GM23338 (cell line): ENCODE measurements at regions not wholly inside any gene's neighbourhood (a gene's known extent, or its start where the extent isn't known, plus 50 kb on each side); places are given as distances from the start of the nearest gene placed in this dataset.

ENCODE experiments used
- ATAC-seq: fragments of 200-7000 bp; cut with Tn5 transposase; 3 replicates; pipeline ENCODE4 v1.9.1; 2020
- DNase-seq: peaks from one replicate; pipeline ENCODE4 v3.0.0-alpha.2; 2015; ENCODE audit warnings: low spot score
- H2AFZ ChIP-seq: fragments of 200-600 bp; sonication (generic); 2 replicates; pipeline ENCODE4 v1.8.0; 2016; ENCODE audit warnings: antibody characterized with exemption, mild to moderate bottlenecking, moderate library complexity
- H3F3A ChIP-seq: fragments of 200-600 bp; sonication (generic); replicated peaks from 2 replicates; pipeline ENCODE4 v1.8.0; 2017; ENCODE audit warnings: antibody characterized with exemption, mixed run types, low read depth
- H3K27ac ChIP-seq: fragments of 200-600 bp; sonication (generic); 2 replicates; pipeline ENCODE4 v1.6.1; 2016; ENCODE audit warnings: low read depth
- H3K27me3 ChIP-seq: fragments of 200-600 bp; sonication (generic); 2 replicates; pipeline ENCODE4 v1.8.0; 2016; ENCODE audit warnings: mild to moderate bottlenecking, mixed run types, moderate library complexity; ENCODE audit not compliant: insufficient read depth
- H3K36me3 ChIP-seq: fragments of 200-600 bp; sonication (generic); 2 replicates; pipeline ENCODE4 v1.8.0; 2016; ENCODE audit warnings: mild to moderate bottlenecking; ENCODE audit not compliant: insufficient read depth
- H3K4me1 ChIP-seq: fragments of 200-600 bp; sonication (generic); 2 replicates; pipeline ENCODE4 v1.8.0; 2016; ENCODE audit warnings: mild to moderate bottlenecking, moderate library complexity; ENCODE audit not compliant: insufficient read depth
- H3K4me2 ChIP-seq: fragments of 200-600 bp; sonication (generic); 2 replicates; pipeline ENCODE4 v1.7.1; 2017; ENCODE audit warnings: mixed run types
- H3K4me3 ChIP-seq: fragments of 200-600 bp; sonication (generic); 2 replicates; pipeline ENCODE4 v1.6.1; 2016; ENCODE audit warnings: mixed run types
- H3K79me2 ChIP-seq: fragments of 200-600 bp; sonication (generic); replicated peaks from 2 replicates; pipeline ENCODE4 v1.8.0; 2017; ENCODE audit warnings: mild to moderate bottlenecking; ENCODE audit not compliant: insufficient read depth
- H3K9me2 ChIP-seq: fragments of 200-600 bp; sonication (generic); 2 replicates; pipeline ENCODE4 v1.8.0; 2017; ENCODE audit not compliant: insufficient read depth
- H4K20me1 ChIP-seq: fragments of 200-600 bp; sonication (generic); replicated peaks from 2 replicates; pipeline ENCODE4 v1.8.0; 2017; ENCODE audit warnings: mild to moderate bottlenecking; ENCODE audit not compliant: insufficient read depth
- H3K27ac Mint-ChIP-seq: 2 replicates; pipeline ENCODE4 v1.8.0; 2020; ENCODE audit warnings: inconsistent platforms, mild to moderate bottlenecking, moderate library complexity, mixed read lengths
- H3K27me3 Mint-ChIP-seq: 3 replicates; pipeline ENCODE4 v1.8.0; 2022; ENCODE audit warnings: low read depth, mild to moderate bottlenecking, moderate library complexity, mixed read lengths, inconsistent platforms; ENCODE audit not compliant: insufficient read depth, poor library complexity
- H3K36me3 Mint-ChIP-seq: 3 replicates; pipeline ENCODE4 v1.8.0; 2021; ENCODE audit warnings: low read depth, mild to moderate bottlenecking, inconsistent platforms, moderate library complexity, mixed read lengths
- H3K4me1 Mint-ChIP-seq: 3 replicates; pipeline ENCODE4 v1.8.0; 2020; ENCODE audit warnings: mild to moderate bottlenecking, inconsistent platforms, mixed read lengths
- H3K4me3 Mint-ChIP-seq: 3 replicates; pipeline ENCODE4 v1.8.0; 2021; ENCODE audit warnings: moderate library complexity, mild to moderate bottlenecking, inconsistent platforms, mixed read lengths
- H3K9me3 Mint-ChIP-seq: 3 replicates; pipeline ENCODE4 v1.8.0; 2020; ENCODE audit warnings: moderate library complexity, mild to moderate bottlenecking, inconsistent platforms, mixed read lengths
- CREB1 ChIP-seq: fragments of 250-450 bp; sonication (Bioruptor Pico); IDR thresholded peaks from 2 replicates; pipeline ENCODE4 v1.5.0; 2020; ENCODE audit warnings: low read depth, mild to moderate bottlenecking, moderate library complexity
- EZH2 ChIP-seq: fragments of 200-600 bp; sonication (generic); IDR thresholded peaks from one replicate; pipeline ENCODE4 v1.8.0; 2017; ENCODE audit warnings: antibody characterized with exemption, mild to moderate bottlenecking, low read depth; ENCODE audit not compliant: unreplicated experiment
- EZH2phosphoT487 ChIP-seq: fragments of 200-600 bp; sonication (generic); IDR thresholded peaks from one replicate; pipeline ENCODE4 v1.8.1; 2018; ENCODE audit warnings: antibody characterized with exemption; ENCODE audit not compliant: unreplicated experiment
- JUNB ChIP-seq: IDR thresholded peaks from one replicate; pipeline ENCODE4 v1.6.1; 2016; ENCODE audit warnings: antibody characterized with exemption; ENCODE audit not compliant: unreplicated experiment
- NANOG ChIP-seq: IDR thresholded peaks from 2 replicates; pipeline ENCODE4 v1.6.1; 2016; ENCODE audit warnings: antibody characterized with exemption, borderline replicate concordance
- POLR2AphosphoS5 ChIP-seq: IDR thresholded peaks from 2 replicates; pipeline ENCODE4 v1.6.1; 2016; ENCODE audit warnings: antibody characterized with exemption, low read depth
- STAT1 ChIP-seq: IDR thresholded peaks from one replicate; pipeline ENCODE4 v1.6.1; 2016; ENCODE audit warnings: antibody characterized with exemption; ENCODE audit not compliant: unreplicated experiment
- ZNF114 ChIP-seq: fragments of 250-450 bp; sonication (Bioruptor Pico); IDR thresholded peaks from 2 replicates; pipeline ENCODE4 v1.5.0; 2020; ENCODE audit warnings: mild to moderate bottlenecking, moderate library complexity
- ZNF331 ChIP-seq: fragments of 250-450 bp; sonication (Bioruptor Pico); IDR thresholded peaks from 2 replicates; pipeline ENCODE4 v1.5.0; 2020; ENCODE audit warnings: low read depth, mild to moderate bottlenecking, moderate library complexity
- TF ChIP-seq, protein P1 (sequence below): IDR thresholded peaks from one replicate; pipeline ENCODE4 v1.6.1; 2018; ENCODE audit warnings: antibody characterized with exemption; ENCODE audit not compliant: unreplicated experiment
- TF ChIP-seq, protein P2 (sequence below): IDR thresholded peaks from 2 replicates; pipeline ENCODE4 v1.6.1; 2016; ENCODE audit warnings: antibody characterized with exemption
- TF ChIP-seq, protein P3 (sequence below): fragments of 250-450 bp; sonication (Bioruptor Pico); IDR thresholded peaks from 2 replicates; pipeline ENCODE4 v1.5.0; 2020; ENCODE audit warnings: mild to moderate bottlenecking, moderate library complexity
- TF ChIP-seq, protein P4 (sequence below), 2 experiments: fragments of 200-600 bp in 1 of 2; sonication (generic) in 1 of 2; conservative IDR thresholded peaks; 2 replicates each; pipeline versions ENCODE4 v1.5.1 to v1.6.1; 2016 to 2017; ENCODE audit warnings: antibody characterized with exemption in 2 of 2, low read depth in 2 of 2, mild to moderate bottlenecking in 2 of 2, moderate library complexity in 1 of 2

DNA sequence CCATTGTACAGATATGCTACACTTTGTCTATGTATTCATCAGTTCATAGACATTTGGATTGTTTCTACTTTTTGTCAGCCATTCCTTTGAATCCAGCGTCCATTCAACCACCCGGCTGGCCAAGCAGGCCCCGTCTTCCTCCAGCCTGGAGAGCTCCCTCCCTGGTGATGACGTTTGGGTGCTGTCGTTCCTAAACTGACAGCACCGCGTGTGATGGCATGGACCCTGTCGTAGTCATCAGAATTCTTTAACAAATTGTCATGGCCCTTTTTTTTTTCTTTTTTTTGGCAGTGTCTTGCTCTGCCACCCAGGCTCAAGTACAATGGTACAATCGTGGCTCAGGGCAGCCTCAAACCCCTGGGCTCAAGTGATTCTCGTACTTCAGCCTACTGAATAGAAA, 138.6 kb upstream of the ERRFI1 start:
- peaks cover 8% of the 10 kb centered on the region; the same call in 1 of the 2 replicates for H3K9me2 ChIP-seq
- H3K4me1 ChIP-seq: peaks cover 25% of the 10 kb centered on the region
- Mint-ChIP-seq H3K4me1 (peaks cover 33% of the 10 kb centered on the region), H3K4me3 (no peak overlapping the region; the same call in 2 of the 3 replicates), H3K36me3 (peaks cover 3% of the 10 kb centered on the region), H3K27me3 (peaks cover 18% of the 10 kb centered on the region), H3K9me3 (no peaks in the 10 kb centered on the region; the same call in 2 of the 3 replicates), H3K27ac (no peak overlapping the region)
- ATAC-seq (no peak), DNase-seq (no peak)
- no peak overlapping the region for H3K4me3 ChIP-seq
- TF ChIP-seq ZNF331 (CRISPR knock-in tag) (no peak), JUNB (no peak), ZNF114 (CRISPR knock-in tag) (no peak), EZH2phosphoT487 (no peak), STAT1 (no peak), POLR2AphosphoS5 (no peak), CREB1 (no peak), NANOG (no peak), EZH2 (no peak)
- TF ChIP-seq, protein P1, sequence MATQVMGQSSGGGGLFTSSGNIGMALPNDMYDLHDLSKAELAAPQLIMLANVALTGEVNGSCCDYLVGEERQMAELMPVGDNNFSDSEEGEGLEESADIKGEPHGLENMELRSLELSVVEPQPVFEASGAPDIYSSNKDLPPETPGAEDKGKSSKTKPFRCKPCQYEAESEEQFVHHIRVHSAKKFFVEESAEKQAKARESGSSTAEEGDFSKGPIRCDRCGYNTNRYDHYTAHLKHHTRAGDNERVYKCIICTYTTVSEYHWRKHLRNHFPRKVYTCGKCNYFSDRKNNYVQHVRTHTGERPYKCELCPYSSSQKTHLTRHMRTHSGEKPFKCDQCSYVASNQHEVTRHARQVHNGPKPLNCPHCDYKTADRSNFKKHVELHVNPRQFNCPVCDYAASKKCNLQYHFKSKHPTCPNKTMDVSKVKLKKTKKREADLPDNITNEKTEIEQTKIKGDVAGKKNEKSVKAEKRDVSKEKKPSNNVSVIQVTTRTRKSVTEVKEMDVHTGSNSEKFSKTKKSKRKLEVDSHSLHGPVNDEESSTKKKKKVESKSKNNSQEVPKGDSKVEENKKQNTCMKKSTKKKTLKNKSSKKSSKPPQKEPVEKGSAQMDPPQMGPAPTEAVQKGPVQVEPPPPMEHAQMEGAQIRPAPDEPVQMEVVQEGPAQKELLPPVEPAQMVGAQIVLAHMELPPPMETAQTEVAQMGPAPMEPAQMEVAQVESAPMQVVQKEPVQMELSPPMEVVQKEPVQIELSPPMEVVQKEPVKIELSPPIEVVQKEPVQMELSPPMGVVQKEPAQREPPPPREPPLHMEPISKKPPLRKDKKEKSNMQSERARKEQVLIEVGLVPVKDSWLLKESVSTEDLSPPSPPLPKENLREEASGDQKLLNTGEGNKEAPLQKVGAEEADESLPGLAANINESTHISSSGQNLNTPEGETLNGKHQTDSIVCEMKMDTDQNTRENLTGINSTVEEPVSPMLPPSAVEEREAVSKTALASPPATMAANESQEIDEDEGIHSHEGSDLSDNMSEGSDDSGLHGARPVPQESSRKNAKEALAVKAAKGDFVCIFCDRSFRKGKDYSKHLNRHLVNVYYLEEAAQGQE: no peak
- TF ChIP-seq, protein P2, sequence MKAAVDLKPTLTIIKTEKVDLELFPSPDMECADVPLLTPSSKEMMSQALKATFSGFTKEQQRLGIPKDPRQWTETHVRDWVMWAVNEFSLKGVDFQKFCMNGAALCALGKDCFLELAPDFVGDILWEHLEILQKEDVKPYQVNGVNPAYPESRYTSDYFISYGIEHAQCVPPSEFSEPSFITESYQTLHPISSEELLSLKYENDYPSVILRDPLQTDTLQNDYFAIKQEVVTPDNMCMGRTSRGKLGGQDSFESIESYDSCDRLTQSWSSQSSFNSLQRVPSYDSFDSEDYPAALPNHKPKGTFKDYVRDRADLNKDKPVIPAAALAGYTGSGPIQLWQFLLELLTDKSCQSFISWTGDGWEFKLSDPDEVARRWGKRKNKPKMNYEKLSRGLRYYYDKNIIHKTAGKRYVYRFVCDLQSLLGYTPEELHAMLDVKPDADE: no peak
- TF ChIP-seq, protein P3, sequence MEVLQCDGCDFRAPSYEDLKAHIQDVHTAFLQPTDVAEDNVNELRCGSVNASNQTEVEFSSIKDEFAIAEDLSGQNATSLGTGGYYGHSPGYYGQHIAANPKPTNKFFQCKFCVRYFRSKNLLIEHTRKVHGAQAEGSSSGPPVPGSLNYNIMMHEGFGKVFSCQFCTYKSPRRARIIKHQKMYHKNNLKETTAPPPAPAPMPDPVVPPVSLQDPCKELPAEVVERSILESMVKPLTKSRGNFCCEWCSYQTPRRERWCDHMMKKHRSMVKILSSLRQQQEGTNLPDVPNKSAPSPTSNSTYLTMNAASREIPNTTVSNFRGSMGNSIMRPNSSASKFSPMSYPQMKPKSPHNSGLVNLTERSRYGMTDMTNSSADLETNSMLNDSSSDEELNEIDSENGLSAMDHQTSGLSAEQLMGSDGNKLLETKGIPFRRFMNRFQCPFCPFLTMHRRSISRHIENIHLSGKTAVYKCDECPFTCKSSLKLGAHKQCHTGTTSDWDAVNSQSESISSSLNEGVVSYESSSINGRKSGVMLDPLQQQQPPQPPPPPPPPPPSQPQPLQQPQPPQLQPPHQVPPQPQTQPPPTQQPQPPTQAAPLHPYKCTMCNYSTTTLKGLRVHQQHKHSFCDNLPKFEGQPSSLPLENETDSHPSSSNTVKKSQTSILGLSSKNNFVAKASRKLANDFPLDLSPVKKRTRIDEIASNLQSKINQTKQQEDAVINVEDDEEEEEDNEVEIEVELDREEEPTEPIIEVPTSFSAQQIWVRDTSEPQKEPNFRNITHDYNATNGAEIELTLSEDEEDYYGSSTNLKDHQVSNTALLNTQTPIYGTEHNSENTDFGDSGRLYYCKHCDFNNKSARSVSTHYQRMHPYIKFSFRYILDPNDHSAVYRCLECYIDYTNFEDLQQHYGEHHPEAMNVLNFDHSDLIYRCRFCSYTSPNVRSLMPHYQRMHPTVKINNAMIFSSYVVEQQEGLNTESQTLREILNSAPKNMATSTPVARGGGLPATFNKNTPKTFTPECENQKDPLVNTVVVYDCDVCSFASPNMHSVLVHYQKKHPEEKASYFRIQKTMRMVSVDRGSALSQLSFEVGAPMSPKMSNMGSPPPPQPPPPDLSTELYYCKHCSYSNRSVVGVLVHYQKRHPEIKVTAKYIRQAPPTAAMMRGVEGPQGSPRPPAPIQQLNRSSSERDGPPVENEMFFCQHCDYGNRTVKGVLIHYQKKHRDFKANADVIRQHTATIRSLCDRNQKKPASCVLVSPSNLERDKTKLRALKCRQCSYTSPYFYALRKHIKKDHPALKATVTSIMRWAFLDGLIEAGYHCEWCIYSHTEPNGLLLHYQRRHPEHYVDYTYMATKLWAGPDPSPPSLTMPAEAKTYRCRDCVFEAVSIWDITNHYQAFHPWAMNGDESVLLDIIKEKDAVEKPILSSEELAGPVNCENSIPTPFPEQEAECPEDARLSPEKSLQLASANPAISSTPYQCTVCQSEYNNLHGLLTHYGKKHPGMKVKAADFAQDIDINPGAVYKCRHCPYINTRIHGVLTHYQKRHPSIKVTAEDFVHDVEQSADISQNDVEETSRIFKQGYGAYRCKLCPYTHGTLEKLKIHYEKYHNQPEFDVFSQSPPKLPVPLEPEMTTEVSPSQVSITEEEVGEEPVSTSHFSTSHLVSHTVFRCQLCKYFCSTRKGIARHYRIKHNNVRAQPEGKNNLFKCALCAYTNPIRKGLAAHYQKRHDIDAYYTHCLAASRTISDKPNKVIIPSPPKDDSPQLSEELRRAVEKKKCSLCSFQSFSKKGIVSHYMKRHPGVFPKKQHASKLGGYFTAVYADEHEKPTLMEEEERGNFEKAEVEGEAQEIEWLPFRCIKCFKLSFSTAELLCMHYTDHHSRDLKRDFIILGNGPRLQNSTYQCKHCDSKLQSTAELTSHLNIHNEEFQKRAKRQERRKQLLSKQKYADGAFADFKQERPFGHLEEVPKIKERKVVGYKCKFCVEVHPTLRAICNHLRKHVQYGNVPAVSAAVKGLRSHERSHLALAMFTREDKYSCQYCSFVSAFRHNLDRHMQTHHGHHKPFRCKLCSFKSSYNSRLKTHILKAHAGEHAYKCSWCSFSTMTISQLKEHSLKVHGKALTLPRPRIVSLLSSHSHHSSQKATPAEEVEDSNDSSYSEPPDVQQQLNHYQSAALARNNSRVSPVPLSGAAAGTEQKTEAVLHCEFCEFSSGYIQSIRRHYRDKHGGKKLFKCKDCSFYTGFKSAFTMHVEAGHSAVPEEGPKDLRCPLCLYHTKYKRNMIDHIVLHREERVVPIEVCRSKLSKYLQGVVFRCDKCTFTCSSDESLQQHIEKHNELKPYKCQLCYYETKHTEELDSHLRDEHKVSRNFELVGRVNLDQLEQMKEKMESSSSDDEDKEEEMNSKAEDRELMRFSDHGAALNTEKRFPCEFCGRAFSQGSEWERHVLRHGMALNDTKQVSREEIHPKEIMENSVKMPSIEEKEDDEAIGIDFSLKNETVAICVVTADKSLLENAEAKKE (CRISPR knock-in tag): no peak
- TF ChIP-seq, protein P4, sequence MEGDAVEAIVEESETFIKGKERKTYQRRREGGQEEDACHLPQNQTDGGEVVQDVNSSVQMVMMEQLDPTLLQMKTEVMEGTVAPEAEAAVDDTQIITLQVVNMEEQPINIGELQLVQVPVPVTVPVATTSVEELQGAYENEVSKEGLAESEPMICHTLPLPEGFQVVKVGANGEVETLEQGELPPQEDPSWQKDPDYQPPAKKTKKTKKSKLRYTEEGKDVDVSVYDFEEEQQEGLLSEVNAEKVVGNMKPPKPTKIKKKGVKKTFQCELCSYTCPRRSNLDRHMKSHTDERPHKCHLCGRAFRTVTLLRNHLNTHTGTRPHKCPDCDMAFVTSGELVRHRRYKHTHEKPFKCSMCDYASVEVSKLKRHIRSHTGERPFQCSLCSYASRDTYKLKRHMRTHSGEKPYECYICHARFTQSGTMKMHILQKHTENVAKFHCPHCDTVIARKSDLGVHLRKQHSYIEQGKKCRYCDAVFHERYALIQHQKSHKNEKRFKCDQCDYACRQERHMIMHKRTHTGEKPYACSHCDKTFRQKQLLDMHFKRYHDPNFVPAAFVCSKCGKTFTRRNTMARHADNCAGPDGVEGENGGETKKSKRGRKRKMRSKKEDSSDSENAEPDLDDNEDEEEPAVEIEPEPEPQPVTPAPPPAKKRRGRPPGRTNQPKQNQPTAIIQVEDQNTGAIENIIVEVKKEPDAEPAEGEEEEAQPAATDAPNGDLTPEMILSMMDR (conservative IDR thresholded peaks at IDR 0.05; ENCODE audit: low read depth in 2 of 2): no peak
- no peaks in the 10 kb centered on the region for H3K27me3 ChIP-seq
- peaks cover 8% of the 10 kb centered on the region for H3F3A ChIP-seq
- no peak overlapping the region for H3K4me2 ChIP-seq
- H3K79me2 ChIP-seq: no peaks in the 10 kb centered on the region
- no peak overlapping the region for H2AFZ ChIP-seq
- H3K36me3 ChIP-seq: no peaks in the 10 kb centered on the region
- no peak overlapping the region for H3K27ac ChIP-seq
- H4K20me1 ChIP-seq: no peaks in the 10 kb centered on the region
